GM12878 (cell line): ENCODE measurements at regions not wholly inside any gene's neighbourhood (a gene's known extent, or its start where the extent isn't known, plus 50 kb on each side); places are given as distances from the start of the nearest gene placed in this dataset.

Experiments used
- ATAC-seq: fragments of 200-7000 bp; cut with Tn5 transposase; 3 replicates; pipeline ENCODE4 v1.9.1; 2020; ENCODE audit warnings: mild to moderate bottlenecking, moderate library complexity
- BruUV-seq: library from RNA; stranded (reverse); fragments of 400-500 nt; replicated peaks from 2 replicates; lab custom pipeline; 2021; lab: Mats Ljungman, UMichigan
- CTCF ChIA-PET: fragments of 300-600 bp; sonication (Branson Sonifier 250); formaldehyde crosslinking; extraction: SDS; loops from one replicate; lab custom pipeline; 2021; ENCODE audit warnings: inconsistent platforms; lab: Yijun Ruan, JAX
- POLR2A ChIA-PET: fragments of 350-600 bp; formaldehyde crosslinking; extraction: SDS; loops from one replicate; lab custom pipeline; 2021; ENCODE audit warnings: inconsistent platforms; lab: Charles Lee
- RAD21 ChIA-PET: fragments of 300-600 bp; sonication (Branson Sonifier 250); formaldehyde crosslinking; loops from one replicate; lab custom pipeline; 2023; ENCODE audit warnings: antibody characterized with exemption; ENCODE audit not compliant: unreplicated experiment; lab: Charles Lee
- SMC1A ChIA-PET: fragments of 300-600 bp; sonication (Branson Sonifier 250); formaldehyde crosslinking; loops from one replicate; lab custom pipeline; 2023; ENCODE audit not compliant: unreplicated experiment, uncharacterized antibody; lab: Charles Lee
- DNase-seq: peaks from one replicate; pipeline ENCODE4 v3.0.0-alpha.2; 2011; ENCODE audit warnings: low read depth, low spot score
- FAIRE-seq: peaks from 3 replicates; lab custom pipeline; 2011; peaks lifted over from hg19 to GRCh38; lab: Jason Lieb, UNC
- H2AFZ ChIP-seq: 2 replicates; pipeline ENCODE4 v1.6.0; 2011; ENCODE audit warnings: low read depth, low read length, control low read depth; ENCODE audit not compliant: control insufficient read depth
- H3K27ac ChIP-seq: 2 replicates; pipeline ENCODE4 v1.5.1; 2011; ENCODE audit warnings: control low read depth; ENCODE audit not compliant: control insufficient read depth, insufficient read depth
- H3K27me3 ChIP-seq, 2 experiments: replicated peaks in 1 of 2; 2 replicates each; pipeline versions ENCODE4 v1.6.0 to v1.6.1; 2011; ENCODE audit warnings: low read length in 1 of 2; ENCODE audit not compliant: control insufficient read depth in 2 of 2, insufficient read depth in 2 of 2
- H3K36me3 ChIP-seq, 2 experiments: 2 replicates each; pipeline ENCODE4 v1.5.1; 2011; ENCODE audit warnings: low read length in 1 of 2; ENCODE audit not compliant: control insufficient read depth in 2 of 2, insufficient read depth in 2 of 2
- H3K4me1 ChIP-seq: 2 replicates; pipeline ENCODE4 v1.6.1; 2011; ENCODE audit warnings: mild to moderate bottlenecking, low read length, moderate library complexity, mixed read lengths; ENCODE audit not compliant: control insufficient read depth, insufficient read depth
- H3K4me2 ChIP-seq: 2 replicates; pipeline ENCODE4 v1.6.0; 2011; ENCODE audit warnings: control low read depth; ENCODE audit not compliant: control insufficient read depth, insufficient read depth
- H3K4me3 ChIP-seq: fragments of 200-600 bp; sonication (generic); 2 replicates; pipeline ENCODE4 v1.5.1; 2016
- H3K79me2 ChIP-seq: 2 replicates; pipeline ENCODE4 v1.6.0; 2011; ENCODE audit warnings: low read length; ENCODE audit not compliant: control insufficient read depth, insufficient read depth
- H3K9ac ChIP-seq: 2 replicates; pipeline ENCODE4 v1.8.0; 2011; ENCODE audit warnings: low read length, control low read depth, mixed read lengths; ENCODE audit not compliant: control insufficient read depth, insufficient read depth
- H3K9me3 ChIP-seq: replicated peaks from 3 replicates; pipeline ENCODE4 v1.5.1; 2011; ENCODE audit warnings: mild to moderate bottlenecking, low read length; ENCODE audit not compliant: control insufficient read depth, insufficient read depth
- H4K20me1 ChIP-seq: 2 replicates; pipeline ENCODE4 v1.6.0; 2011; ENCODE audit not compliant: control insufficient read depth, insufficient read depth
- BHLHE40 ChIP-seq, 2 experiments: fragments of 450-650 bp in 1 of 2; IDR thresholded peaks; 2 replicates each; pipeline ENCODE4 v1.6.1; 2011 to 2017; ENCODE audit warnings: low read depth in 2 of 2, borderline replicate concordance in 1 of 2, improper control_type of control experiment in 1 of 2, low read length in 1 of 2, mild to moderate bottlenecking in 1 of 2
- BRCA1 ChIP-seq: IDR thresholded peaks from 2 replicates; pipeline ENCODE4 v1.6.1; 2011; ENCODE audit warnings: low read depth, low read length, improper control_type of control experiment
- EP300 ChIP-seq, 2 experiments: fragments of 150-350 bp in 1 of 2; IDR thresholded peaks; 2 replicates each; pipeline ENCODE4 v1.6.1; 2011 to 2012; ENCODE audit warnings: low read depth in 2 of 2, low read length in 2 of 2, borderline replicate concordance in 1 of 2, improper control_type of control experiment in 1 of 2, inconsistent platforms in 1 of 2; ENCODE audit not compliant: control insufficient read depth in 1 of 2
- ETV6 ChIP-seq, 2 experiments: fragments of 450-650 bp in 1 of 2; IDR thresholded peaks in 1 of 2; conservative IDR thresholded peaks in 1 of 2; 2 replicates each; pipeline ENCODE4 v1.6.1; 2014; ENCODE audit warnings: antibody characterized with exemption in 1 of 2, borderline replicate concordance in 1 of 2, low read depth in 1 of 2, mild to moderate bottlenecking in 1 of 2, moderate library complexity in 1 of 2
- RCOR1 ChIP-seq: conservative IDR thresholded peaks from 2 replicates; pipeline ENCODE4 v1.6.1; 2012; ENCODE audit warnings: low read depth, low read length, improper control_type of control experiment
- SKIL ChIP-seq: fragments of 450-650 bp; IDR thresholded peaks from 2 replicates; pipeline ENCODE4 v1.6.1; 2017; ENCODE audit warnings: mild to moderate bottlenecking, low read depth, inconsistent platforms; ENCODE audit not compliant: poor library complexity, severe bottlenecking
- USF1 ChIP-seq: IDR thresholded peaks from 2 replicates; pipeline ENCODE4 v1.6.1; 2011; ENCODE audit warnings: borderline replicate concordance, low read depth, mild to moderate bottlenecking, moderate library complexity, mixed read lengths, low read length; ENCODE audit not compliant: insufficient read depth; ENCODE audit errors: extremely low read length
- WGBS: methylation state at CpG from one replicate; pipeline ENCODE4 v1.1.6; 2016; ENCODE audit warnings: low lambda C conversion rate; ENCODE audit not compliant: insufficient replicate concordance, insufficient coverage; ENCODE audit errors: missing lambda C conversion rate; 5-methylcytosine and 5-hydroxymethylcytosine counted together
- in situ Hi-C: fragments of 300-500 bp; cut with MboI; formaldehyde crosslinking; loops from 9 replicates; pipeline ENCODE4 v1.14.3; 2018; ENCODE audit warnings: mixed read lengths
- intact Hi-C: fragments of 100-400 bp; cut with micrococcal nuclease; formaldehyde crosslinking; loops from one replicate; pipeline ENCODE4 v1.14.2; 2022; ENCODE audit not compliant: unreplicated experiment

GRCh38 chr6:45830441-45831139 lies 185.1 kb downstream of the CLIC5 start (continued):
- TF ChIP-seq SKIL, result peak; percentile 99
- peak; percentile 76 to 79 for TF ChIP-seq BHLHE40 (IDR thresholded peaks at IDR 0.05; ENCODE audit: borderline replicate concordance in 1 of 2, low read depth in 2 of 2, low read length in 1 of 2)
- TF ChIP-seq RCOR1, result peak; percentile 79; the same call in 1 of the 2 replicates
- TF ChIP-seq ETV6 (conservative IDR thresholded peaks at IDR 0.05 in 1 of 2, IDR thresholded peaks at IDR 0.05 in 1 of 2; ENCODE audit: borderline replicate concordance in 1 of 2, low read depth in 1 of 2), result peak in 1 of 2 experiments; percentile 96; a peak in 2 of 4 replicates

- Histone ChIP-seq H2AFZ (no peak overlapping the region), H3K79me2 (no peaks in the 10 kb centered on the region)
- POLR2A ChIA-PET, result interaction anchor here (0.6 kb wide), 1 partner anchor 12 kb away, joined by 4 read pairs; no protein-coding TSS in a partner anchor
- 0 out of 2 replicates have a peak, but pooled peaks have one; percentile 16 for TF ChIP-seq BRCA1
- no peak for TF ChIP-seq EP300 (IDR thresholded peaks at IDR 0.05; ENCODE audit: borderline replicate concordance in 1 of 2, control insufficient read depth in 1 of 2, low read depth in 2 of 2, low read length in 2 of 2)
- TF ChIP-seq USF1, result no peak
- TF ChIP-seq, all 136 proteins: peak for 1
- in situ Hi-C loops, result no loop called here
- CTCF ChIA-PET, result interaction anchor here (1.4 kb wide), 1 partner anchor 92 kb away, joined by 4 read pairs; no protein-coding TSS in a partner anchor
- H3K36me3 ChIP-seq, result no peaks in the 10 kb centered on the region
- ATAC-seq (no peak), DNase-seq (no peak), FAIRE-seq (no peak)
- H3K4me1 ChIP-seq, result peaks cover 24% of the 10 kb centered on the region
- intact Hi-C loops, result loop anchor here (1.0 to 5.0 kb wide), 4 partner anchors 91 to 148 kb away; no protein-coding TSS in a partner anchor
- BruUV-seq, result no TSS peak
- H3K27me3 ChIP-seq, result no peaks in the 10 kb centered on the region; a peak in 1 of 4 replicates
- SMC1A ChIA-PET, result interaction anchor here (0.7 to 1.8 kb wide), 6 partner anchors 10 to 794 kb away, joined by 3 to 6 read pairs (median 4); no protein-coding TSS in a partner anchor
- WGBS, result 100% methylated on average over 1 of the region's 1 CpG
- H3K4me3 ChIP-seq, result no peak overlapping the region
- H4K20me1 ChIP-seq, result no peaks in the 10 kb centered on the region
- no peak overlapping the region for H3K4me2 ChIP-seq
- RAD21 ChIA-PET, result interaction anchor here (1.0 to 1.4 kb wide), 2 partner anchors 93 to 115 kb away, joined by 3 read pairs; no protein-coding TSS in a partner anchor
- no peaks in the 10 kb centered on the region; the same call in 2 of the 3 replicates for H3K9me3 ChIP-seq
- H3K27ac ChIP-seq, result no peak overlapping the region
- no peak overlapping the region for H3K9ac ChIP-seq
These were observed 185.8 kb downstream of the CLIC5 start for GRCh38 chr6:45829873-45830272.
